Epidermal melanocyte (primary cell): ENCODE measurements at regions not wholly inside any gene's neighbourhood (a gene's known extent, or its start where the extent isn't known, plus 50 kb on each side); places are given as distances from the start of the nearest gene placed in this dataset.
"Not testable (repeated sequence)": the region's sequence is repeated elsewhere in the genome, so short reads cannot be mapped to it uniquely, and the experiment has no call there.

Experiments
- DNase-seq: peaks from one replicate; pipeline ENCODE4 v3.0.0; 2011; ENCODE audit warnings: low spot score; ENCODE audit not compliant: insufficient read length

GRCh38 chr3:30518181-30518864 is 88.1 kb upstream of the TGFBR2 start:
- no peak for DNase-seq

- DNase-seq = no peak
These were observed 87.5 kb upstream of the TGFBR2 start for GRCh38 chr3:30518872-30519271.

GRCh38 chr3:30520699-30521098 is 85.7 kb upstream of the TGFBR2 start:
- DNase-seq = no peak

- no peak for DNase-seq
These were observed 85.2 kb upstream of the TGFBR2 start for GRCh38 chr3:30521156-30521715.

GRCh38 chr3:30522476-30522875 is 83.9 kb upstream of the TGFBR2 start:
- DNase-seq = no peak

GRCh38 chr3:30523366-30523765 is 83.0 kb upstream of the TGFBR2 start:
- DNase-seq = no peak

- DNase-seq = no peak
These were observed 81.9 kb upstream of the TGFBR2 start for GRCh38 chr3:30524357-30525040.

GRCh38 chr3:30526031-30526430 is 80.4 kb upstream of the TGFBR2 start:
- DNase-seq = no peak

- no peak for DNase-seq
These were observed 79.2 kb upstream of the TGFBR2 start for GRCh38 chr3:30527186-30527585.

- DNase-seq = no peak
These were observed 78.7 kb upstream of the TGFBR2 start for GRCh38 chr3:30527720-30528119.

- DNase-seq = no peak
These were observed 76.3 kb upstream of the TGFBR2 start for GRCh38 chr3:30530084-30530483.

GRCh38 chr3:30531017-30531570 is 75.3 kb upstream of the TGFBR2 start:
- DNase-seq = no peak

GRCh38 chr3:30535525-30535924 is 70.9 kb upstream of the TGFBR2 start:
- DNase-seq = no peak

GRCh38 chr3:30538791-30539190 is 67.6 kb upstream of the TGFBR2 start:
- no peak for DNase-seq

- no peak for DNase-seq
These were observed 67.2 kb upstream of the TGFBR2 start for GRCh38 chr3:30539206-30539605.

GRCh38 chr3:30539772-30540171 is 66.6 kb upstream of the TGFBR2 start:
- no peak for DNase-seq

GRCh38 chr3:30541156-30541555 is 65.2 kb upstream of the TGFBR2 start:
- DNase-seq = not testable (repeated sequence)

- no peak for DNase-seq
These were observed 63.5 kb upstream of the TGFBR2 start for GRCh38 chr3:30542897-30543296.

GRCh38 chr3:30544812-30545211 is 61.6 kb upstream of the TGFBR2 start:
- DNase-seq = no peak

GRCh38 chr3:30546934-30547333 is 59.5 kb upstream of the TGFBR2 start:
- DNase-seq = no peak

GRCh38 chr3:30547716-30548115 is 58.7 kb upstream of the TGFBR2 start:
- no peak for DNase-seq

GRCh38 chr3:30548600-30548999 is 57.8 kb upstream of the TGFBR2 start:
- no peak for DNase-seq

- DNase-seq = no peak
These were observed 56.8 kb upstream of the TGFBR2 start for GRCh38 chr3:30549600-30549999.
